ENCODE measurements at regions not wholly inside any gene's neighbourhood (a gene's known extent, or its start where the extent isn't known, plus 50 kb on each side); places are given as distances from the start of the nearest gene placed in this dataset.

GRCh38 chr6:29230666-29231065 lies 60.0 kb downstream of the OR2J2 start:
- TF ChIP-seq CTCF (conservative IDR thresholded peaks at IDR 0.05 in 1 of 2, IDR thresholded peaks at IDR 0.05 in 1 of 2; ENCODE audit: extremely low read depth in 1 of 2, insufficient read depth in 1 of 2, low read depth in 1 of 2, low read length in 2 of 2) = no peak
- no peak for TF ChIP-seq EZH2 (IDR thresholded peaks at IDR 0.05; ENCODE audit: borderline replicate concordance, low read length)
